Astrocyte of the spinal cord (primary cell): ENCODE measurements at regions not wholly inside any gene's neighbourhood (a gene's known extent, or its start where the extent isn't known, plus 50 kb on each side); places are given as distances from the start of the nearest gene placed in this dataset.

ENCODE experiments used
- DNase-seq: peaks from one replicate; pipeline ENCODE4 v3.0.0; 2011; ENCODE audit warnings: low read depth, low spot score
- H3K4me3 ChIP-seq: 2 replicates; pipeline ENCODE4 v1.5.1; 2011; ENCODE audit warnings: low read depth, mild to moderate bottlenecking, low read length, moderate library complexity
- in situ Hi-C: cut with HindIII; loops from 2 replicates; pipeline ENCODE4 v1.10.0; 2017; ENCODE audit warnings: low sequenced_read_pairs
- TF ChIP-seq, protein P1 (sequence below): IDR thresholded peaks from 2 replicates; pipeline ENCODE4 v1.5.1; 2012; ENCODE audit warnings: low read depth, mild to moderate bottlenecking, low read length, inconsistent platforms

- in situ Hi-C loops: no loop called here
- no peak for DNase-seq
- TF ChIP-seq, protein P1, sequence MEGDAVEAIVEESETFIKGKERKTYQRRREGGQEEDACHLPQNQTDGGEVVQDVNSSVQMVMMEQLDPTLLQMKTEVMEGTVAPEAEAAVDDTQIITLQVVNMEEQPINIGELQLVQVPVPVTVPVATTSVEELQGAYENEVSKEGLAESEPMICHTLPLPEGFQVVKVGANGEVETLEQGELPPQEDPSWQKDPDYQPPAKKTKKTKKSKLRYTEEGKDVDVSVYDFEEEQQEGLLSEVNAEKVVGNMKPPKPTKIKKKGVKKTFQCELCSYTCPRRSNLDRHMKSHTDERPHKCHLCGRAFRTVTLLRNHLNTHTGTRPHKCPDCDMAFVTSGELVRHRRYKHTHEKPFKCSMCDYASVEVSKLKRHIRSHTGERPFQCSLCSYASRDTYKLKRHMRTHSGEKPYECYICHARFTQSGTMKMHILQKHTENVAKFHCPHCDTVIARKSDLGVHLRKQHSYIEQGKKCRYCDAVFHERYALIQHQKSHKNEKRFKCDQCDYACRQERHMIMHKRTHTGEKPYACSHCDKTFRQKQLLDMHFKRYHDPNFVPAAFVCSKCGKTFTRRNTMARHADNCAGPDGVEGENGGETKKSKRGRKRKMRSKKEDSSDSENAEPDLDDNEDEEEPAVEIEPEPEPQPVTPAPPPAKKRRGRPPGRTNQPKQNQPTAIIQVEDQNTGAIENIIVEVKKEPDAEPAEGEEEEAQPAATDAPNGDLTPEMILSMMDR: no peak
- no peak overlapping the region for H3K4me3 ChIP-seq
Measured at GRCh38 chr1:59176471-59176870, 120.4 kb upstream of the FGGY start.

GRCh38 chr1:59177756-59178155 lies 119.1 kb upstream of the FGGY start:
- H3K4me3 ChIP-seq: no peak overlapping the region
- DNase-seq: no peak
- TF ChIP-seq, protein P1: no peak
- in situ Hi-C loops: no loop called here

- in situ Hi-C loops: no loop called here
- TF ChIP-seq, protein P1: no peak
- DNase-seq: peak; percentile 93
- no peak overlapping the region for H3K4me3 ChIP-seq
Measured at GRCh38 chr1:59178339-59179187, 118.3 kb upstream of the FGGY start.

- in situ Hi-C loops: no loop called here
- DNase-seq: no peak
- TF ChIP-seq, protein P1: no peak
- no peak overlapping the region for H3K4me3 ChIP-seq
Measured at GRCh38 chr1:59179673-59180072, 117.2 kb upstream of the FGGY start.

DNA sequence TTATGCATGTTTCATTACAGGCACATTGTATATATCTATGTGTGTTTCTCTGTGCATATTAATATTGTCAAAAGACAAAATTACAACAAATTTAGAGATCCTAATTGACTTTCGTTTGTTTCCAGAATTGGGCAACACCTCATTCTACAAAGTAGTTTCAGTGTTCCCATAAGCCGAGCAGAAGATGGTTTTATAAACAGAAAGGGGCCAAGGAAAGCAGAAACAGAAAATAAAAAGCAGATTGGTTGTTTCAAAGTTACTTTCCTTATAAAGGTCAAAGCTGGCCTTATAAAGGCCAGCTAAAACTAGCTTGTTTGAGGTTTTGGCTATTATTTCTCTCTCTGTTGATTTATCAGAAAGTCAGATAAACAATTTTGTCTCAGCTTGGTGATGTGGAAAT lies 116.2 kb upstream of the FGGY start:
- no peak for DNase-seq
- TF ChIP-seq, protein P1: no peak
- in situ Hi-C loops: no loop called here
- no peak overlapping the region for H3K4me3 ChIP-seq

DNA sequence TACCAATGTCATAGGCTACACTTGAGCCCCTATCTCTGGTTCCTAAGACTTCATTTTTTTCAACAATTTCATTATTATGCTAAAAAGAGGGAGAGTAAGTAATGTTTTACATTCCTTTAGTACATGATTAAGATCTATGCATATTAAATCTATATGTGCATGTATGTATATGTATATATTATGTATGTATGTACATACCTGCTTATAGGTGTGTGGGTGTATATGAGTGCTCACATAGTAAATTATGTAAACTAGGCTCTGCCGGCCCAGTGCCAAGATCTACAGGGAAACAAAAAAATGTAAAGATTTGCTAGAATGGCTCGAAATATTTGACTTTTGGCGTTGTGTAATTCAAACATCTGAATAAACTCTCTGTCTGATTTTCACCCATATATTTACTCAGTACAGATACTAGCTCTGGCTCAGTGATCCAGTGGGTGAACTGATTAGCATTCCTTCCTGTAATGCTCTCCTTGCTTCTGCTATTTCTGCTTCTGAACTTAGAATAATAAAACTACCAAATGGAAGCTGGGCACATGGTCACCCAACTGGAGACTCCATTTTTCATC lies 113.1 kb upstream of the FGGY start:
- H3K4me3 ChIP-seq: no peak overlapping the region
- DNase-seq: no peak
- TF ChIP-seq, protein P1: no peak
- in situ Hi-C loops: no loop called here
